HG02571 (cell line): ENCODE measurements at regions not wholly inside any gene's neighbourhood (a gene's known extent, or its start where the extent isn't known, plus 50 kb on each side); places are given as distances from the start of the nearest gene placed in this dataset.

Source experiments
- ATAC-seq: cut with Tn5 transposase; IDR thresholded peaks from one replicate; pipeline ENCODE4 v1.9.1; 2021; ENCODE audit warnings: mild to moderate bottlenecking, moderate library complexity; ENCODE audit not compliant: unreplicated experiment

GRCh38 chr2:235165136-235165535 lies 213.3 kb downstream of the SH3BP4 start:
- no peak for ATAC-seq

GRCh38 chr2:235165631-235166030 lies 213.8 kb downstream of the SH3BP4 start:
- ATAC-seq = no peak

GRCh38 chr2:235168174-235168979 lies 216.6 kb downstream of the SH3BP4 start:
- ATAC-seq = no peak

- no peak for ATAC-seq
Measured at GRCh38 chr2:235170016-235170415, 218.2 kb downstream of the SH3BP4 start.

GRCh38 chr2:235170536-235171521 lies 219.0 kb downstream of the SH3BP4 start:
- ATAC-seq = no peak

GRCh38 chr2:235171550-235172031 lies 219.8 kb downstream of the SH3BP4 start:
- ATAC-seq = no peak

GRCh38 chr2:235180642-235181041 lies 228.8 kb downstream of the SH3BP4 start:
- ATAC-seq = no peak

GRCh38 chr2:235183786-235184185 lies 232.0 kb downstream of the SH3BP4 start:
- no peak for ATAC-seq

GRCh38 chr2:235187806-235188205 lies 236.0 kb downstream of the SH3BP4 start:
- ATAC-seq = no peak

GRCh38 chr2:235191486-235191885 lies 239.7 kb downstream of the SH3BP4 start:
- no peak for ATAC-seq

GRCh38 chr2:235191978-235192377 lies 240.2 kb downstream of the SH3BP4 start:
- no peak for ATAC-seq

GRCh38 chr2:235194351-235194750 lies 242.5 kb downstream of the SH3BP4 start:
- ATAC-seq = no peak

- ATAC-seq = no peak
Measured at GRCh38 chr2:235194836-235195235, 243.0 kb downstream of the SH3BP4 start.

- no peak for ATAC-seq
Measured at GRCh38 chr2:235195921-235196320, 244.1 kb downstream of the SH3BP4 start.

- ATAC-seq = no peak
Measured at GRCh38 chr2:235199128-235199527, 247.3 kb downstream of the SH3BP4 start.

- ATAC-seq = no peak
Measured at GRCh38 chr2:235200216-235200615, 248.4 kb downstream of the SH3BP4 start.

GRCh38 chr2:235201756-235202155 lies 249.9 kb downstream of the SH3BP4 start:
- ATAC-seq = no peak

- no peak for ATAC-seq
Measured at GRCh38 chr2:235204948-235205347, 253.1 kb downstream of the SH3BP4 start.

- ATAC-seq = no peak
Measured at GRCh38 chr2:235206399-235206798, 254.6 kb downstream of the SH3BP4 start.

GRCh38 chr2:235206980-235207579 lies 255.3 kb downstream of the SH3BP4 start:
- ATAC-seq = no peak

- no peak for ATAC-seq
Measured at GRCh38 chr2:235211056-235211455, 259.2 kb downstream of the SH3BP4 start.
